ENCODE measurements at regions not wholly inside any gene's neighbourhood (a gene's known extent, or its start where the extent isn't known, plus 50 kb on each side); places are given as distances from the start of the nearest gene placed in this dataset.

DNA sequence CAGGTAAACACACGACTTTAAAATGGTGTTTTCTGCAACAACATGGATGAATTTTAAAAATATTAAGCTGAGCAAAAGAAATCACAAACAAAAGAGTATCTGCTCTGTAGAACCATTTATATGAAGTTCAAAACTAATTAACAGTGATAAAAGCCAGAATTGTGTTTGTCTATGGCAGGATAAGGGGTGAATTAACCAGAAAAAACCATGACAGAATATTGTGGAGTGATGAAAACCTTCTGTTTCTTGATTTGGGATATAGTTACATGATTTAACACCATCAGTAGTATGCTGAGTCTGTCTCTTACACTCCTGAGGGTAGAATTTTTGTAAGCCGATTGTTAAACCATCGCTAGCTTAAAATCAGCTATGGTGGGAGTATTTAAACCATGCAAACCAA is 101.7 kb upstream of the ZNF366 start:
- H3K27ac Mint-ChIP-seq: no peak overlapping the region
- H3K36me3 Mint-ChIP-seq: no peaks in the 10 kb centered on the region
- CTCF ChIA-PET: interaction anchor here (0.7 to 1.6 kb wide), 4 partner anchors 11 to 1278 kb away, joined by 3 to 5 read pairs (median 4); no protein-coding TSS in a partner anchor
- H3K4me1 Mint-ChIP-seq: no peaks in the 10 kb centered on the region
- DNase-seq: no peak
- H3K27me3 Mint-ChIP-seq: peaks cover 4% of the 10 kb centered on the region
- no peaks in the 10 kb centered on the region for H3K9me3 Mint-ChIP-seq
- H3K4me3 Mint-ChIP-seq: no peak overlapping the region

DNA sequence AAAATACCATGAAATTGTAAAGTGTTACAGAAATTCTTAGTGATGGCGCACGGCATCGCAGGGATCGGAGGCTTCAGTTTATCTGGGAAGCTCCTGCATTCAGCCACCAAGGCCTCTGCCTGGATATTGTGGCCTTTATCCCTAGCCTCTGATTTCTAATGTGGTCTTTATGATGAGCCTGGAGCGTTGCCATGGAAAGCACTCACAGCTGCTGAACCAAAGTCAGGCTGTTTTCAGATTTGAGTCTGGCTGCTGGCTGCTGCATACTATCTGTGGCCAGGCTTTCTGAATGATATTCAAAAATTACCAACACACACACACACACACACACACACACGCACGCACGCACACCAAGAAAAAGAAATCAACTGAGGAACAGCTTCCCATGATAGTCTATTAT is 101.1 kb upstream of the ZNF366 start:
- CTCF ChIA-PET: interaction anchor here (1.2 kb wide), 1 partner anchor 210 kb away, joined by 5 read pairs; no protein-coding TSS in a partner anchor
- peaks cover 4% of the 10 kb centered on the region for H3K27me3 Mint-ChIP-seq
- H3K27ac Mint-ChIP-seq: no peak overlapping the region
- no peak for DNase-seq
- H3K36me3 Mint-ChIP-seq: no peaks in the 10 kb centered on the region
- no peaks in the 10 kb centered on the region for H3K9me3 Mint-ChIP-seq
- H3K4me3 Mint-ChIP-seq: no peak overlapping the region
- no peaks in the 10 kb centered on the region for H3K4me1 Mint-ChIP-seq

DNA sequence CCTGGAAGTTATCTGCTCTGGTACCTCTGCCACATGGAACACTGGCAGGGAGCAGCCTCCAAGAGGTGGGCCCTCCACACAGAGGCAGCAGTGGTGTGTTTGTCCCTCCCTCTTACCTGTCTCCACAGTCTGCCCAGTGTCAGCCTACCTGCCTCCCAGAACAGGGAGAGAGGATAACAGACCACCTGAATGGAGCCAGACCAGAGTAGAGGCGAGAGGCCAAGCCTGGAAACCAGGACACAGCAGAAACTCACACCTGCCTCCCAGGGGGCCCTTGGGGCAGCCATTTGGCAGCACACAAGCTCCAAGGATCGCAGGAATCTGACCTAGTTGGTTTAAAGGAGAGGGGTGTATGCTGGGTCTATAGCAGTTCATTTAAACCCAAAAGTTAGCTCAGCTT is 100.2 kb upstream of the ZNF366 start:
- DNase-seq: no peak
- Mint-ChIP-seq H3K9me3 (no peaks in the 10 kb centered on the region), H3K4me1 (no peaks in the 10 kb centered on the region), H3K36me3 (no peaks in the 10 kb centered on the region), H3K27ac (no peak overlapping the region), H3K27me3 (peaks cover 4% of the 10 kb centered on the region), H3K4me3 (no peak overlapping the region)
- CTCF ChIA-PET: no interaction called here

DNA sequence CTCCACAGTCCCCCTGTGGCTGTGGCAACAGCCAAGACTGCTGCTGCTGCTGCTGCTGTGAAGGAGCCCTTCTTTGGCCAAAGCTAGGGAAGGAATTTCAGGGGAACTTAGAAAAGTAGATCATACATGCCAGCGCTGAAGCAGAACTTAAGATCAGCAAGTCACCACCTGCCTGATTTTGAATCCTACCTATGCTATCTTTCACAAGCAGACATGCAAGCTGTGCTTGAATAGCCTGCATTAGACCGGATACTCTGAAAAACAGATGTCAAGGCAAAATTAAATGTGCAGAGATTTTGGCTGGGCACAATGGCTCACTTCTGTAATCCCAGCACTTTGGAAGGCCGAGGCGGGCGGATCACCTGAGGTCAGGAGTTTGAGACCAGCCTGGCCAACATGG is 99.3 kb upstream of the ZNF366 start:
- H3K36me3 Mint-ChIP-seq: no peaks in the 10 kb centered on the region
- peaks cover 4% of the 10 kb centered on the region for H3K27me3 Mint-ChIP-seq
- H3K4me3 Mint-ChIP-seq: no peak overlapping the region
- CTCF ChIA-PET: no interaction called here
- no peak overlapping the region for H3K27ac Mint-ChIP-seq
- H3K9me3 Mint-ChIP-seq: no peaks in the 10 kb centered on the region
- no peak for DNase-seq
- no peaks in the 10 kb centered on the region for H3K4me1 Mint-ChIP-seq

DNA sequence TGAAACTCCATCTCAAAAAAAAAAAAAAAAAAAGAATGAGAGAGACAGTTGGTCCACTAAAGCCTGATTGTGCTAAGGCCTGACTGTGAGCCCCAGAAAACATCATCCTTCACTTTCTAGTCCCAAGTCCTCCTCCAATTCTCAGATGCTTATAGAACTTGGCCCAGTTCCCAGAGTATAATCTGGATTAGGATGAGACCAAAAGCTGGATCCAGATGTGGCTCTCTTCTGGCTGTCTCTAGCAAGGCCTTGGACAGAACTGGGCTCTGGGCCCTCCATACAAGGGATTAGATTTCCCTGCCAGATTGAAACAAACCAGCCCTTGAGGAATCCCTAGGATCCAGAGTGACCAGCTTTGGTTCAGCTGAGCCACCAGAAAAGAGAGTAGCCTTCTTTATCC is 98.4 kb upstream of the ZNF366 start:
- Mint-ChIP-seq H3K4me3 (no peak overlapping the region), H3K36me3 (no peaks in the 10 kb centered on the region), H3K27ac (no peak overlapping the region), H3K4me1 (no peaks in the 10 kb centered on the region), H3K9me3 (no peaks in the 10 kb centered on the region), H3K27me3 (no peaks in the 10 kb centered on the region)
- CTCF ChIA-PET: no interaction called here
- no peak for DNase-seq

DNA sequence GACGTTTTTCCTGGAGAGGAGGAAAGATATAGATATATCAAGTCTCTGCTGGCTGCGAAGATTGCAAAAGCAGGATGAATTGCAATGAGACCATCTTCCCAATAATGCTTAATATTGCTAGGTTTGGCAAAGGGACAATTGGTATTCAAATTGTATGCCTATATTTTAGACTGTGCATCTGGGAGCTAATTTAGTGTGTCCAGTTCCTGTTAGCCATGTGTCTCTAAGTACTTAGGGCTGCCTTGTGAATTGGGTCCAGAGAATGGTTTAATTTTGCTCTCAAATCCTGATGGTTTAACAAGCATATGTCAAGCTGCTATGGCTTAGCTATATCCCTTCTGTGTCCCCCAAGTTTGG is 97.6 kb upstream of the ZNF366 start:
- no peaks in the 10 kb centered on the region for H3K27me3 Mint-ChIP-seq
- H3K4me3 Mint-ChIP-seq: no peak overlapping the region
- H3K36me3 Mint-ChIP-seq: no peaks in the 10 kb centered on the region
- H3K27ac Mint-ChIP-seq: no peak overlapping the region
- no peaks in the 10 kb centered on the region for H3K9me3 Mint-ChIP-seq
- no peaks in the 10 kb centered on the region for H3K4me1 Mint-ChIP-seq
- DNase-seq: no peak
- CTCF ChIA-PET: no interaction called here

DNA sequence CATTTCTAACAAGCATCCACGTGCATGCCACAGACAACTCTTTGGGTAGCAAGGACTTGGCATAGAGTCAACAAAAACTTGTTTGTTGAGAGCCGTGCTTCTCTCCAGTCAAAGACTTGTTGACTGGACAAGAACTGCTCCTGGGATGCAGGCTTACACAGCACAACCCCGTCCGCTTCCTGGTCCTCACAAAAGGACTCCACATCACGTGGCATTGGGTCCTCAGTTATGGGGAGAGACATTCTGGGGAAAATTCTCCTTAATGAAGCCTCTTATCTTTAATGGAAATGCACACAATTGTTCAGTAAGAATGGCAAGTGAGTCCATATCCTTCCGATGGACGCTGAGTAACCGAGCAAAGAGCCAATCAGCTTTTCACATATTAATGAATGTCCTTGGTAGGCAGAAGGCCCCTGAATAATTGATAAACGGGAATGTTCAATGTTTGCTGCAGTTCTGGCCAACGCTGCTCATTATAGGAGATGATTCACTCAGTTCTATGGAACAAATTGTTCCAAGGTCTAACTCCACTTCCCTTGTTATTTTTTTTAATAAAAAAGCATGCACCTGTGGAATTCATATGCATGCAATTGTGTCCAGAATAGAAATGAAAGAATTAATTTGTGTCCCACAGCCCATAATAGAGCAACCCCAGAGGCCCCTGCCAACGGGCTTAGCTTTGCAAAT is 97.0 kb upstream of the ZNF366 start:
- Mint-ChIP-seq H3K9me3 (no peaks in the 10 kb centered on the region), H3K4me1 (no peaks in the 10 kb centered on the region), H3K4me3 (no peak overlapping the region), H3K36me3 (no peaks in the 10 kb centered on the region), H3K27me3 (no peaks in the 10 kb centered on the region), H3K27ac (no peak overlapping the region)
- DNase-seq: no peak
- CTCF ChIA-PET: no interaction called here

DNA sequence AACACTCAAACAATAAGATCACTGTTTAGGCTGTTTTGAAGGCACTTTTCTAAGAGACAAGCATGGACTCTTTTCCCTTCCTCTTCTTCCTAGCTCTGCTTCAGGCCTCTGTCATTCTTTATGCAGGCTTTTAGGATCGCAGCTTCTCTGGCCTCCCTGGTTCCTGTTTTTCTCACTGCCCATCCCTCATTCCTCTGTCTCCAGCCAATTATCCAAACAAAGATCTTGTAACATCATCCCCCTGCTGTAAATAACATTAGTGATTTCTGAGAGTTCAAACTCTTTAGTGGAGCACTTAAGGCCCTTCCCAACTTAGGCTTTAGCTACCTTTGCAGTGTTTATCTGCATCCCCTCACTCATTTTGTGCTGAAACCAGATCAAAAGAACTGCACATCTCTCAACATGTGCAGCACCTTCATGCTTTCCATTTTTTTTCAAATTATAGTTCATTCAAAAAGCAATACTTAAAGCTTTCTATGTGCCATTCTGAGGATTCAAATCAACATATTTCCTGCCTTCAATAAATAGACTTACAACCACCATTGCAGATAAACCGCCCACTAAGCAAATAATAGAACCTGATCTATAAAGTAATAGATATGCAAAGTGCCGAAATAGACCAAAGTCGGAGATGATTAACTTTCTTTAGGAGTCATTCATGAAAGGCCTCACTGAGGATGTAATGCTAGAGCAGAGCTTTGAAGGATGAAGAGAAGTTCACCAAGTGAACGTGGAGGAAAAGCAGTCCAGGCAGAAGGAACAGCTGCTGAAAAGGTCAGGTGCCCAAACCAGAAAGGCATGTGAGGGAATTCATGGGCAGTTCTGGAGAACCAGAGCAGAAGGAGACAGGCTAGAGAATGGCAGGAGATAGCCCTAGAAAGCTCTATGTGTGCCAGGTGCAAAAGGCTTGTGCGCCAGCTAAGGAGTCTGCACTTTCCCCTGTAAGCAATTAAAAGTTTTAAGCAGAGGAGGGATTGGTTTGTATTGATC is 95.8 kb upstream of the ZNF366 start:
- no peak for DNase-seq
- CTCF ChIA-PET: interaction anchor here (0.6 to 1.3 kb wide), 3 partner anchors 9 to 384 kb away, joined by 3 to 4 read pairs (median 3); no protein-coding TSS in a partner anchor
- Mint-ChIP-seq H3K36me3 (no peaks in the 10 kb centered on the region), H3K27me3 (no peaks in the 10 kb centered on the region), H3K27ac (no peak overlapping the region), H3K9me3 (peaks cover 3% of the 10 kb centered on the region), H3K4me1 (peaks cover 3% of the 10 kb centered on the region), H3K4me3 (no peak overlapping the region)

DNA sequence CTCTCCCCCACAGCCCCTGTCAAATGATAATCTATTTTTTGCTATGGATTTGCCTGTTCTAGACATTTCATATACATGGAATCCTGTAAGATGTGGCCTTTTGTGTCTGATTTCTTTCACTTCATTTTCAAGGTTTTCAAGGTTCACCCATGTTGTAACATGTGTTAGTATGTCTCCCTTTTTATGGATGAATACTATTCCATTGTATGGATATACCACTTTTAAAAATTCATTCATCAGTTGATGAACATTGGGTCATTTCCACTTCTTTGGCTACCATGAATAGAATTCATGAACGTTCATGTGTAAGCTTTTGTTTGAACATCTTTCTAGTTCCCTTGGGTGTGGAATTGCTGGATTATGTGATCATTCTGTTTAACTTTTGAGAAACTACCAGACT is 94.7 kb upstream of the ZNF366 start:
- CTCF ChIA-PET: no interaction called here
- no peak overlapping the region for H3K27ac Mint-ChIP-seq
- peaks cover 3% of the 10 kb centered on the region for H3K4me1 Mint-ChIP-seq
- H3K4me3 Mint-ChIP-seq: no peak overlapping the region
- peaks cover 3% of the 10 kb centered on the region for H3K9me3 Mint-ChIP-seq
- no peaks in the 10 kb centered on the region for H3K27me3 Mint-ChIP-seq
- DNase-seq: no peak
- no peaks in the 10 kb centered on the region for H3K36me3 Mint-ChIP-seq

DNA sequence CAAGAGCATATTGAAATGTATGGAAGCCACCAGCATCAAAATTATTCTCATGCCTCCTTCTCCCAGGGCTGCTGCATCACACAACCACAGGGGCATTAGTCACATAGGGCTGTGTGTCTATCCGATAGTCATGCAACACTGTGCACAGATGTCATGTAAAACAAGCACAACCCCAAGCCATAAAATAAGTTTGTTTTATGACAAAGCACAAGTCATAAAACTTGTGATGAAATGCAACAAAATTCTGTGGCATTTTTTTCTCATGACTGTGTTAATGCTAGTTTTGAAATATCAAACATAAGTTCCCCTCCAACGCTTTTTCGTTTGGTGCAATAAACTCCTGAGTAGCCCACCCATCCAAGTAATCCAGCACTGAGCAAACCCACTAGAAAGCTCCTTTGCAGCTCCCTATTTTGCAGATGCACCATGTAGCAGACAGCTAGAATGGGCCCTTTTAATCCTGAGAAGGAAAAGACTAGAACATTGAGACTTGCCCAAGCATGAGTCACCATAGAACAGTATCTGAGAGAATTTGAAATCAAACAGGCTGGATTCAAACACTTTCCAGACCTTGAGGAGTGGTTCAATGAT is 93.3 kb upstream of the ZNF366 start:
- Mint-ChIP-seq H3K27me3 (no peaks in the 10 kb centered on the region), H3K36me3 (no peaks in the 10 kb centered on the region), H3K4me1 (peaks cover 3% of the 10 kb centered on the region), H3K27ac (no peak overlapping the region), H3K4me3 (no peak overlapping the region), H3K9me3 (peaks cover 3% of the 10 kb centered on the region)
- CTCF ChIA-PET: no interaction called here
- no peak for DNase-seq

DNA sequence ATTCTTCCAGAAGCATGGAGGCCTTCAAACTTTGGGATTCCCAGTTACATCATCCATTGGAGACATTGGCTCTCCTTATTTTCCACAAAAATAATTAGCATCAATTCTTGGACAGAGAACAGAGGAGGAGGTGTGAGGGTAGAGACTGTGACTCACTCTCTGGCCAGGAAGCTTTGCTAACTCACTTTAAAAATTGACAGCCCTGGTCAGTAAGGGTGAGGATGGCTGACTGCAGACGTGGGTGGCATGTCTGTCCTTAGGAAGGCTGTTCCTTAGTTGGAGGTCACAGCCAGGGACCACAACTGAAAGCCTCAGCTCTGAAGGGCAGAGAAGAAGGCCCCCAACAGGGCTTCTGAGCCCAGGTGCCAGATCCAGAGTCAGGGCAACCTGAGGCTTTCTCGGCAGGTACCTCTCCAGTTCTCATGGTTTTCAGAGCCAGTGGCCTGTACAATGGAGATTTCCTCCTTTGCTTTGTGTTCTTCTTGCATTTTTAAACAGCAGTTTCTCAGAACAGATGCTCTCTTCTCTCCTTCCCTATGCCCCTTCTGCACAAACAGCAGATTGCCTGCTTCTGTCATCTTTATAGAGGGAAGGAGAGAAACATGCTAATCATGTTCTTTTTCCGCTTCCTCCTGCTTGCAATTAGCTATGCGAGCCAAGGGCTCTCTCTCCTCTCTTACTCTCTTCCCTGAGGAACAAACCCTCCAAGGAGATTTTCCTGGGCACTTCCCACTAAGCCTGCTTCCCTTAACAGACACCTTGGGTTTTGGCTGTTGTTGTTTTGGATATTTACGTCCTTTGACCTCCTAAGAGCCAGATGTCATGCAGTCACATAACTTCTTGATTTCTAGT is 92.5 kb upstream of the ZNF366 start:
- Mint-ChIP-seq H3K27ac (no peak overlapping the region), H3K4me1 (peaks cover 3% of the 10 kb centered on the region), H3K9me3 (peaks cover 3% of the 10 kb centered on the region), H3K4me3 (no peak overlapping the region), H3K36me3 (no peaks in the 10 kb centered on the region), H3K27me3 (no peaks in the 10 kb centered on the region)
- no peak for DNase-seq
- CTCF ChIA-PET: no interaction called here

DNA sequence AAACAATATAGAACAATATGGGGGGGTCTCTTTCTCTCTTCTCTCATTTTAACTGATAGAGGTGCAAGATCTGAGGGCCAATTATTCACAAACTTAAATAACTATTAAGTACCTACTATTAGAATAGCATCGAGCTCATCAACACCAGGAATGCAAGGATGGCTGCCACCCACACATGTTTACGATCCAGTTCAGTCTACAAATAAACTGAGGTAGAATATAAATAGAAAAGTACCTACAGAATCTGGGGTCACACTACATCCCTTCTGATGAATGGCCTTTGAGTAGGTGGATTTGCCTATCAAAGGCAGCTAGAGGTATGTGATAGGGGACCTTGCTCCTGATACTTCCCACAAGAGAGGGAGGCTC is 91.8 kb upstream of the ZNF366 start:
- CTCF ChIA-PET: no interaction called here
- Mint-ChIP-seq H3K4me3 (no peak overlapping the region), H3K4me1 (peaks cover 3% of the 10 kb centered on the region), H3K36me3 (no peaks in the 10 kb centered on the region), H3K9me3 (peaks cover 3% of the 10 kb centered on the region), H3K27me3 (no peaks in the 10 kb centered on the region), H3K27ac (no peak overlapping the region)
- DNase-seq: no peak

DNA sequence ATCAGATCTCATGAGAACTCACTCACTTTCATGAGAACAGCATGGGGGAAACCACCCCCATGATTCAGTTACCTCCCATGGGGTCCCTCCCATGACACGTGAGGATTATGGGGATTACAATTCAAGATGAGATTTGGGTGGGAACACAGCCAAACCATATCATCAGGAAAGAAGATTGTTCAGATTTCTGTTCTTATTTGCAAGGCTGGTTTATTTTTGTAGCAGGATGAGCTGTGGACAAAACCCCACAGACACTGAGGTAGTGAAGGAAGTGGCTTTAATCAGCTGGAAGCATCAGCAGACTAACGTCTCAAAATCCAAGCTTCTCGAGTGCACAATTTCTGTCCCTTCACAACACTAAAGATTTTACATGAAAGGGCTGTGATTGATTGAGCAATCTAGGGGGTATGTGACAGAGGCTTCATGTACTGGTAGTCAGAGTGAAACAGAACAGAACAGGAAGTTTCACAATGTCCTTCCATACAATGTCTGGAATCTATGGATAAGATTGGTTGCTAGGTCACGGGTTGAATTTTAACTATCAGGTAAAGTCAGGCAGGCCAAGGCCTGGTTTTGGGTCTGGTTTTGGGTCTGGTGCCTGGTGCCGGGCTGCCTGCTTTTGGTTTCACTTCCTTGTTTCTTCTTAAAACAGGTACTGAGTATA is 91.3 kb upstream of the ZNF366 start:
- no peak overlapping the region for H3K27ac Mint-ChIP-seq
- H3K27me3 Mint-ChIP-seq: no peaks in the 10 kb centered on the region
- peaks cover 3% of the 10 kb centered on the region for H3K4me1 Mint-ChIP-seq
- DNase-seq: no peak
- H3K9me3 Mint-ChIP-seq: peaks cover 3% of the 10 kb centered on the region
- H3K4me3 Mint-ChIP-seq: no peak overlapping the region
- H3K36me3 Mint-ChIP-seq: no peaks in the 10 kb centered on the region
- CTCF ChIA-PET: no interaction called here
